HG02870 (cell line): ENCODE measurements at regions not wholly inside any gene's neighbourhood (a gene's known extent, or its start where the extent isn't known, plus 50 kb on each side); places are given as distances from the start of the nearest gene placed in this dataset.
"Not testable (repeated sequence)": the region's sequence is repeated elsewhere in the genome, so short reads cannot be mapped to it uniquely, and the experiment has no call there.

Experiments used
- ATAC-seq: cut with Tn5 transposase; IDR thresholded peaks from one replicate; pipeline ENCODE4 v1.9.1; 2021; ENCODE audit warnings: mild to moderate bottlenecking, moderate library complexity; ENCODE audit not compliant: unreplicated experiment

DNA sequence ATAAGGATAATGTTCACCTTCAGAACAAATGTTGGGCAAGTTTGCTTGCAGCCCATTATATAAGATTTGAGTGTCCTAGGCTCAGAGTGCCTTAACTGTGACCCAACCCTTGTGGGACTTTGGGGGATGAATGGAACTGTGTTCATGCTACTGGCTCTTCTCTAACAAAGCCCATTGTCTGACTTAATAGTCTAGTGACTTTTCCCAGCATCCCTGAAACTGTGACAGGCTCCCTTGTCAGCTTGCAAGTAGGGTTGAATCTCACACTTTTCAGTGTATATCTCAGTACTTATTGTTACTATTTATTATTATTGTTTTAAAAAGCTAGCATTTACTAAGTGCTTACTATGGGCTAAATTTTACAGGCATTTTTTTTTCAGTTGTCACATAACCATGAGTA is 1488.2 kb downstream of the KHDRBS2 start:
- not testable (repeated sequence) for ATAC-seq

DNA sequence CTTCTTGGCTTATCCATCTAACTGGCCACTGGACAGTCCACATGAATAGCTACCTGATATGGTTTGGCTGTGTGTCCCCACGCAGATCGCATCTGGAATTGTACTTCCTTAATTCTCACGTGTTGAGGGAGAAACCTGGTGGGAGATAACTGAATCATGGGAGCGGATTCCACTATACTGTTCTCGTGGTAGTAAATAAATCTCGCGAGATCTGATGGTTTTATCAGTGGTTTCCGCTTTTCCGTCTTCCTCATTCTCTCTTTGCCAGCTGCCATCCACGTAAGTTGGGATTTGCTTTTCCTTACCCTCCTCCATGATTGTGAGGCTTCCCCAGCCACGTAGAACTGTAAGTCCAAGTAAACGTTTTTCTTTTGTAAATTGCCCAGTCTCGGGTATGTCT is 1496.4 kb downstream of the KHDRBS2 start:
- not testable (repeated sequence) for ATAC-seq

DNA sequence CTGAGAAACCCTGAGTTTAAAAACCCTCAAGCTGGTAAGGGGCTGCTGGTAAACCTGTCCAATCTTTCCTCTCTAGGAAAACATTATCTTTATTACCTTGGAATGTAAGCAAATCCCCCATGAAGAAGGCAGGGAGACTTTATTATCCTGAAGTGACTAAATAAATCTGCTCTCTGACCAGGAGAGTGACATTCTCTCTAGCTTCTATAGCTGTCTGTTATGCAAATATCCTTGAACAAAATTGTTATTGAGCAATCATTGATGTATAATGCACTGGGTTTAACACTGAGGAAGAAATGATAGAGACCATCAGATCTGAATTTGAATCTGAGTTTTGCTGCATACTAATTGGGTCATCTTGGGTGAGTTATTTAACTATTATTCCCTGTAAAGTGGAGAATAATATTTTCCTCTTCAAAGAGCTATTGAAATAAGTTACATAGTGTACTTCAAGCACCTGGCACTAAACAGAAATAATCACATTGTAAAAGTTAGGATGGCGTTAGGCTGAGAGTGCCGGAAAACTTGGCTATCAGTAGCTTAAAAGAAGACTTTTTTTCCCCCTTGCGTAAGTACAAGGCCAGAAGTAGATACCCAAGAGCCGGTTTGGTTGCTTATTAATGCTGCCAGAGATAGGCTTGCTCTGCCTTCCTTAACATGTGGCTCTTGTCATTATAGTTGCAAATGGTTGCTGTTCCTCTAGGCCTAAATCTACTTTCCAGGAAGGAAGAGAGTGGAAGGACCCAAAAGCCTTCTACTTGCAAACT is 1503.1 kb downstream of the KHDRBS2 start:
- not testable (repeated sequence) for ATAC-seq

DNA sequence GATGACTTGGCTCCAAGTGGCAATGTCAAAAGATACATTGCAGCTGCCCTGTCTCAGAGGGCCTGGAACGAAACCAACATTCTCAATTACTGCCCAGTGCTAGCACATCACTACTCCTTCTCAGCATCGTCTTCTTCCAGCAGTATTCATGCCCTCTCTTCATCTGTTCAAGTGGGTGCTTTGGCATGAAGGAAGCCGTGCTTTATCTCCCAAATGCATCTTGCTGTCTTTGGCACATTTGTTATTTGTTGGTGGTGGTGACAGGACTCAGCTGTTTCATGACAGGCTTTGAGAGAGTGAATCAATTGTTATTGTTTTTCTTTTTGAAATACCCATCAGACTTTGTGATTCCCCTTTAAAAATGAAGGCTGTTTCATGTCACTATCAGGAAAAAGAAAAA is 1506.4 kb downstream of the KHDRBS2 start:
- not testable (repeated sequence) for ATAC-seq

DNA sequence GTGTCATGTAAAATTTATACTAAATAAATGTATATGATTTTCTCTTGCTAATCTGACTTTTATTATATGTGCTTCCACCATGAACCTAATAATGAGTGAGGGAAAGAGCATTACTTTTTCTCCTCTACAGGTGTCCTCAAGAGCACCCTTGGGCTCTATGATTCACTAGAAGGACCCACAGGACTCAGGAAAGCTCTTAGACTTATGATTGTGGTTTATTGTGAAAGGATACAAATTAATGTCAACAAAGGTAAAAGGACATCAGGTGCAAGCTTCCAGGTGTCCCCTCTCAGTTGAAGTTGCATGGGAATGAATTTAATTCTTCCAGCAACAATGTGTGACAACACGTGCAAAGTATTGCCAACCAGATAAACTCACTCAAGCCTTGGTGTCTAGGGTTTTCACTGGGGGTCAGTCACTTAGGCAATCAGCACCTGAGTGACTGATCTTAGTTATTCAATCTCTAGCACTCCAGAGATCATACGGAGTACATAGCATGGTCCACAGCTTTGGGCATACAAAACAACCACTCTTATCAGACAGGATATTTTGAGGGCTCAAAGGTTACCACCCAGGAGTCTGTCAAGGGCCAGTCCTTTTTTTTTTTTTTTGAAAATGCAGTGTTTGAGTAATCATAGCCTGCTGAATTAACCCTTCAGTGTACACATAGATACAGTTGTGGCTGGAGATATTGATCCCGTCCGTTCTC is 1518.1 kb downstream of the KHDRBS2 start:
- not testable (repeated sequence) for ATAC-seq

DNA sequence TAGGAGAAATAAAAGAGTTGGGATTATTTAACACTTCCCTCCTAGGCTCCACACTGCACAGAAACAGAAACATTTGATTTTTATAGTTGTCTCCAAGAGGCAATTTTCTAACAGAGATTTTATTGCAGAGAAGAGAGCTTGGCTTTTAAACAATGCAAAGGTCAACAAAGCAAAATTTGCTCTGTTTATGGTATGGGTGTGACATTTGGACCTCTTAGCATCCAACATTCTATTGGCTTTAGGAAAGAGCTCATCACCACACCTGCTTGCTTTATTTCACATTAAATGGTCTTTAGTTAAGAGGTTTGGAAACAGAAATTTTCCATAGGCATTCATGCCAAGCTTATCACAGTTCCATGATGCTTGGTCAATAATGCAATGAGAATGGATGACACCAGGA is 1520.7 kb downstream of the KHDRBS2 start:
- not testable (repeated sequence) for ATAC-seq

DNA sequence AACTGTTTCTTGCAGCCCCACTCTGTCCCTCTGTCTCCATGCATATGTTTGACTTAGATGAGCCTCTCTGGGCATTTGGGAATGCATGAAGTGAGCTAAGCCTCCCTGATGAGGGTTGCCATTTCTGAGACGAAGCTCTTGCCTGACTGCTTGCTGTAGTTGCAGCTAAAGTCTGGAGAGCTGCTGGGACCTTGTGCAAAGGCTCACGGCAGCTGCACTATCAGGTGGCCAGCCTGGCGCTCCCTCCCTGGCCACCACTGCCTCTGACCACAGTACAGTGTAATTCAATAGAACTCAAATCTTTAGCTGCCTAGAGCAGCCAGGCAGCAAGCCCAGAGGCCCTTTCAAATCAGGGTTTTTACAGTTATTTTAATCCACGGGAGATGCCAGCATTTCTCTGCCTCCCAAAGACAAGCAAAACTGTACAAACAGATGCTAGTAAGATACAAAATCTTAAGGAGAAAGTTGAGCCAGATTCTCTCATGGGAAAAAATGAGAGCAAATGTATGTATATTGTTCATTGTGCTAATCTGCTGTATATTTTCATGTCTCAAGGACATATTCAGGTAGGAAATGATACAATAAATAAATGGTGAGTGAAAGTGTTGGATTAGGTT is 1522.5 kb downstream of the KHDRBS2 start:
- ATAC-seq: not testable (repeated sequence)

DNA sequence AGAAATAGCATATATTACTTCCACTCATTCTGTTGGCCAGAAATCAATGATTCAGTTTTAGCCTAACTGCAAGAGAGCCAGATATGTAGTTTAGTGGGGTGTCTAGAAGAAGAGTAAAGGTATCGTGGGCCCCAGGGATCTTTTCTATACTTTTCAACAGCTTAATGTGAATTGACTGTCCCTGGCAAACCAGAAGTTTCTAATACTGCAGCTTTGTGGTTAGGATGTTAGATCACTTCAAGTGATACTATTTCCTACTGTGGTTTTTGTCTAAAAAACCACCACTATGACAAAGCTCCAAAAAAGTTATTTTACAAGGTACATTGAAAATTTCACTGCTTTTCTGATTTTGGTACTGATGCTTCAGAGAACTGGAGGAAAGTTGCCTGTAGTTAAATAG is 1525.1 kb downstream of the KHDRBS2 start:
- not testable (repeated sequence) for ATAC-seq

DNA sequence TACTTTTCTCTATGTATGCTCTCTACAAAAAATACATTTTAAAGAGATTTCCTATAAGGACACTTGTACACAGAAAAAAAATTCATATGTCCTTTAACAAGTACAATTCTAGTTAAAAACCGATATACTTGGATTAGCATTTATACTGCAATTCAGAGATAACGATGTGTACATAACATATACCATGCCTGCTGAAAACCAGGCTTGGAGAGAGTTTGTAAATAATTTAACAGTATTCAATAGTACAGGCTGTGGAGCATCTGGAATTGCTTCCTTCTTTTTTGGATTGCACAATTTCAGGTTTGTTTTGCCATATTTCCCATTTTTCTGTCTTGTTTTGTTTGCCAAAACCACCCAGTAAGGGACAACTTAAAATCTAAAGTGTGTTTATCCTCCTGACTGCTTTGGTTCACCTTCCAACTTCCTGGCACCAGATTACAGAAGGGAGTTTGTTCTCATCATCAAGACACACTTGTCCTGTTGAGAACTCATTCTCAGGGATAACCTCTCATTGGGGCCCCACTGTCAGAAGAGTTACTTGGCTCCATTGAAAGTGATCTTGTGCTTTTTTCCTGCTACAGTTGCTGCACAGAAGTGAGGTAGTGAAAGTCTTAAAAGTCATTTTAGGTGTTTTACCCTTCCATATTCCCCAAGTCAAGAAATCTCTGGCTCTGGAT is 1526.7 kb downstream of the KHDRBS2 start:
- not testable (repeated sequence) for ATAC-seq

DNA sequence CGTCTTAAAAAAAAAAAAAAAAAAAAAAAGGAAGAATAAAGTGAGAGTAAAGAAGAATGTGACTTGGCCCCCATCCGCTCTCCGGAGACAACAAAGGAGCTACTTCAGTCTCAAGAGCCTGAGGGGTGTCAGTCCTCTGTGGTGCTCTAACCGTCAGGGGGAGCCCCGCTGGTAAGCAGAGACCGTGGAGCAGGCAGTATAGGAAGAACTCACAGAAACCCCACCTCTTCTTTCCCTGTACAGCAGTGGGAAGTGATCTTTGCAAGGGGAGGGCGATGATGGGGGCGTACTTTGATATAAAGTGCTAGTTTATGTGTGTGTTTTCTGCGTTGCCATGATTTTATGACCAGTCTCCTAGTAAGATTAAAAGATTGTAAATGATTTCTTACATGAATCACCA is 1527.3 kb downstream of the KHDRBS2 start:
- ATAC-seq: not testable (repeated sequence)

DNA sequence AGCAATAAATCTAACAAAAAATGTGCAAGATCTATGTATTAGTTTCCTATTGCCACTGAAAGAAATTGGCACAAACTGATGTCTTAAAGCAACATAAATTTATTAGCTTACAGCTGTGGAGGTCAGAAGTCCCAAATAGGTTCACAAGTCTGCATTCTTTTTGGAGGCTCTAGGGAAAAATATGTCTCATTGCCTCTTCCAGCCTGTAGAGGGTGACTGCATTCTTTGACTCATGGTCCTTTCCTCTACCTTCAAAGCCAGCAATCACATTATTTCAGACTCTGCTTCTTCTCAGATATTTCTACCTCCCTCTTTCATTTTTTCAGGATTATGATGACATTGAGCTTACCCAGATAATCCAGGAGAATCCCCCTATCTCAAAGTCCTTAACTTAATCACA is 1531.1 kb downstream of the KHDRBS2 start:
- ATAC-seq: no peak

DNA sequence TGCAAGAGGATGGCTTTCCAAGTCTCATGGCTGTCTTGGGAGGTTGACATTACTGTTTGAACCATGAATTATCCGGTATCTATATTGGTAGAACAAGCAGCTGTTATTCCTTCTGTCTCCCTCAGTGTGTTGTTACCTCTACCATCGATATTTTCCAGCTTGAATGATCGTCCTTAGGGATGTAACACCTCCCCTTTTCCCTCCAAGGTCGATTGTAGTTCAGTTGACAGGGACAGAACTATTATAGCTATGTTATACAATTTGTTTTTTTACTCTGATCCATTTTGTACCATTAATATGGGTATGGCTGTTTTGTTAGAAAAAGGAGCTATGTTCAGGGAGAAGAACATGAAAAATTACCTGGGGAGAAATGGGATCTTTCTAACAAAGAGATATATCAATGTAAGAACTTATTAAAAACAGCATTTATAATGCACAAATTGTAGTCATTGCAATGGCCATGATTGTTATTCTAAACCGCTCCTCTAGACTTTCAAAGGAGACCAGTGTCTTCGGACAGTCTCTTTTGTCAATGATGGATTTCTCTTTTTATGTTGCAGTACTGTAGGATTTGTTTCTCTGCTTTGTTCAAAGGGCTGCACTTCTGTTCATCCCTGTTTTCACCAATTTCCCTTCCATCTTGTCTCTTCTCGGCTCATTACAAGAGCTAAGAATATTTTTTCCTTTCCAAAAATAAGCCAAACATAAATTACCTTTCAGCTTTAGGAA is 1535.5 kb downstream of the KHDRBS2 start:
- not testable (repeated sequence) for ATAC-seq

DNA sequence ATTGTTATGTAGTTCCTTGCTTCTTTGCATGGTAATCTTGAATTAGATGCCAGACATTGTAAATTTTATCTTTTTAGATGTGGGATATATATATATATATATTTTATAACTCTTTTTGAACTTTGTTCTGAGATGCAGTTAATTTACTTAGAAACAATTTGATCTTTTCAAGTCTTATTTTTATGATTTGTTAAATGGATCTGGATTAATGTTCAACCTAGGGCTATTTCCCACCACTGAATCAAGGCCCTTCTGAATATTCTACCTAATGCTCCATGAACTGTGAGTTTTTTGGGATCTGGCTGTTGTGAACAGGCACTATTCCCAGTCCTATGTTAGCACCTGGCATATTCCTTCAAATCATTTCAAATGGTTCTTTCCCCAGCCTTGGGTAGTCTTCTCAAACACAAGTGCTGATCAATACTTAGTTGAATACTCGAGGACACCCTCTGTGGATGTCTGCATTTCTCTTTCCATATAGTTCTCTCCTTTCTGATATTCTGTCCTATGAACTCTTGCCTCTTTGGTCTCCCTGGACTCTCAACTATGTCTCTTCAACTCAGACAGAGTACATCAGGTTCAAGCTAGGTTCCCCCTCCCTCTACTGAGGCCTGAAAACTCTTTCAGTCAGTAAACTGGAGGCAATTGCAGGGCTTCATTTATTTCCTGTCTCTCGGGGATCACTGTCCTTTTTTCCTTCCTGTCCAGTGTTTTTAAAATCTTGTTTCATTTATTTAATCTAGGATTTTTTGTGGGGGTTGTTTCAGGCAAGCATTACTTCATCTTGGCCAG is 1538.1 kb downstream of the KHDRBS2 start:
- not testable (repeated sequence) for ATAC-seq

DNA sequence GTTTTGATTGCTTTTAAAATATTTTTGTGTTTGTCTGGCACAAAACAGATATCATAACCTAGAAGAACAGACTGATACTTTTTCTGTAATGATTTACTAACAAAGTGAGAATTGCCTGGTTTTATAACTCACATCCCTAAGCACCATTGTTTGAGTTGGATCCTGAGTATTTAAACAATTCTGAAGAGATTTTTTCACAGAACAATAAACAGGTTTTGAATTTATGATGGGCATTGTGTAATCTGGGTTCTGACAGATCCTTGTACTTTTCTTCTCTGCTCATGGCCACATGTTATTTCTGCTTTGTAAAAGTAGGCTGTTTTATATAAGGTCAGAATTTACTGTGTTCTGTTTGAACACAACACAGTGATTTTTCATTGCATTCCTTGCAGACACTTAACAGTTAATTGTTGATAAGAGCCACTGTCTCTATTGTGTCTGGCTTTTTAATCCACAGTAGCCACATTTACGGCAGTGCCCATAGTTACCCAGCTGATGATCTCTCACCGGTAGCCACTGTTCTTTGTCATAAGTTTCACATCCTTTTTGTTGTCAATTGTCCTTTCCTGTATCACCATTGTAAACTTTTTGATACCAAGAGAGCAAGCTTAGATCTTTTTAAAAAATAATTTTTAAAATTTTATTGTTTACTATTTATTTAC is 1548.1 kb downstream of the KHDRBS2 start:
- not testable (repeated sequence) for ATAC-seq

DNA sequence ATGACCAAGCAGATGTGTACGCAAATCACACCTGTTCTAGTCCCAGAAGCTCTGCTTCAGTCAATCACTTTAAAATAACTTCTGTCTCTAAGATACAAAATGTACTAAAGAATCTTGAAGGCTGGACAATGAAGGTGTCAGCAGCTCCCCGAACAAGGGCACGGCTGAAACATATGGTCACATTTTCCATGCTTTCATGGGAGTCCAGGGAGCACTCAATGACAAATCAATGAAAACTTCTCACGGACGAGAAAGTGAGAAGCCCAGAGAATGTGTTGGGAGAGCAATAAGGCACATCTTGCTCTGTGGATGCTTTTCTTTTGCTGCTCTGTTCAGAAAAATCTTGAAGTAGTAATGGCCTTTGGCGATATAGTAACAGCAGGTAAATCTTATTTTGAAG is 1548.7 kb downstream of the KHDRBS2 start:
- not testable (repeated sequence) for ATAC-seq

DNA sequence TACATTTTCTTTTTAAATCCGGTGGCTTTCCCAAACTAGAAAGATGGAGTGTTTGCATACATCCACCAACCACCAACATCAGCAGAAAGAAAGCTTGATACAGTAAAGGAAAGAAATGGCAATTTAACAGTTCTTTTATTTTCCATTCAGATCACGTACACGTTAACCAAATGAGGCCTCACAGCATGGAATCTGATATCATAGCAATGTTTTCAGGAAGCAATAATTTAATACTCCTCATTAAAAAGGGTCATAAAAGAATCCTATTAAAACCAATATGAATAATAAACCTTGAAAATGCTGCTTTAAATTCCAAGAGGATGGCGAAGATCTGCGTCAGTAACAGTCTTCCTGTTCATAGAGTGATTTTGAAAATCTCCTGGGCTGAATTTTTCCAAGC is 1562.1 kb downstream of the KHDRBS2 start:
- not testable (repeated sequence) for ATAC-seq

DNA sequence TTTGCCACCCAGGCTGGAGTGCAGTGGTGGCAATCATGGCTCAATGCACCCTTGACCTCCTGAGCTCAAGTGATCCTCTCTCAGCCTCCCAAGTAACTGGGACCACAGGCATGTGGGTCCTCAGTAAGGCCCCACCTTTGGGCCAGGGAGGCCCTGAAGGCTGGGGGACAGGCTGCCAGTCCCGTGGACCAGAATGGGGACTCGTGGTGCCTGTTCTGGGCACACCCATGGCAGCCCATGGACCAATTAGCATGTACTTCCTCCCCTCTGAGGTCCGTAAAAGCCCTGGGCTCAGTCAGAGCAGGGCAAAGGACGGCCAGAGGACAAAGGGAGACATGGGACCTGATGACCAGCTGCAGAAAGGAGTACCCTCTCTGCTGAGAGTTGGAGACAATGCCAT is 1590.8 kb downstream of the KHDRBS2 start:
- no peak for ATAC-seq

DNA sequence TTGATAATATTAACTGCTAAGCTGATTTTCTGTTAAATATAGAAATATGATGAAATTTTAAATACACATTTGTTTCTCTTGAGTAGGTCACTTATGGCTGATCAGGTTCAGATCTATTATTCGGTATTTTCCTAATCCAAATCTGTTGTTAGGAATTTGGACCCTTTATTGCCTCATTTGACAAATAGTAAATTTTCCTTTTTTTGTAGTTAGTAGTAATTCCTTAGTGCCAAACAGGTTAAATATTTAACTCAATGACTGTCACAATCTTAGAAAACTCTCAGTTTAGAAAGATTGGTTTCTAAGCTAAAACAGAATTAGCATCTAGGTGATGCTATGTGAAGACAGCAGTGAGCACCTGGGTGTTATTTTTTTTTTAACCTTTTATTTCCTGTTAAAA is 1598.9 kb downstream of the KHDRBS2 start:
- ATAC-seq: no peak

DNA sequence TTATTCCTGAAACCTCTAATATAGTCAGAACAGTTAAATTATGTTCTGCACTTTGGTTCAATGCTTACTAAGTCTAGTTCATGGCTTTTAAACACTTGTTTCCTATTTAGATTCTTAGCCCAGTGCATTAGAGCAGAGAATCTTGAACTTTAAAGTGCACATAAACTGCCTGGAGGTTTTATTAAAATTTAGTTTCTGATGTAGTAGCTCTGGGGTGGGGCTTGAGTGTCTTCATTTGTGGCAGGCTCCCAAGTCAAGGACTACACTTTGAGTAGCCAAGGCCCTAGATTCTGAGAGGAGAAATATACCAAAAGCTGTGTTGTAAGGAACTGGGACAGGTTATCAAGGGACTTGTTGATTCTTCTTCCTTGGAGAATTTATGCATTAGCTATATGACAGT is 1604.2 kb downstream of the KHDRBS2 start:
- no peak for ATAC-seq
